WTC11 (cell line): ENCODE measurements at regions not wholly inside any gene's neighbourhood (a gene's known extent, or its start where the extent isn't known, plus 50 kb on each side); places are given as distances from the start of the nearest gene placed in this dataset.

ENCODE experiments used
- ETV6 ChIP-seq: sonication (generic); formaldehyde crosslinking; IDR thresholded peaks from 2 replicates; pipeline ENCODE4 v1.8.1; 2022; ENCODE audit warnings: mild to moderate bottlenecking, missing genetic modification reagents
- TF ChIP-seq, protein P1 (sequence below): fragments of 200-600 bp; IDR thresholded peaks from 2 replicates; pipeline ENCODE4 v1.8.0; 2022; ENCODE audit warnings: antibody characterized with exemption

DNA sequence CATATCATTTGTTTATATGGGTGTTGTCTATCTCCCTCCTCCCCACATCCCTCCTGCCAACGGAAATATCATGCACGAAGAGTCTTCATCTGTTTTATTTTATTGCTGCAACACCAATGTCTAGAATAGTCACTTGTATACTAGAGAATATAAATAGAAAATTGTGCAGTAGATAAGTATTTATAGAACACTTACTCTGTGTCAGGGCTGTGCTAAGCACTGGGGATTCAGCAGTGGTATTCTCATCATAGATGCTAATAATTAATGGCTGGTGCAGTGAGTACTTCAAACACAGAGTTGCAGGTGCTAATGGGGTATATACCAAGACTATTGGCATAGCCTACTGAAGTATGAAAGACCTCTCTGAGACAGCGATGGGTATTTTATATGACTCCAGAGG is 353.5 kb upstream of the CDH6 start:
- no peak for TF ChIP-seq ETV6
- TF ChIP-seq, protein P1, sequence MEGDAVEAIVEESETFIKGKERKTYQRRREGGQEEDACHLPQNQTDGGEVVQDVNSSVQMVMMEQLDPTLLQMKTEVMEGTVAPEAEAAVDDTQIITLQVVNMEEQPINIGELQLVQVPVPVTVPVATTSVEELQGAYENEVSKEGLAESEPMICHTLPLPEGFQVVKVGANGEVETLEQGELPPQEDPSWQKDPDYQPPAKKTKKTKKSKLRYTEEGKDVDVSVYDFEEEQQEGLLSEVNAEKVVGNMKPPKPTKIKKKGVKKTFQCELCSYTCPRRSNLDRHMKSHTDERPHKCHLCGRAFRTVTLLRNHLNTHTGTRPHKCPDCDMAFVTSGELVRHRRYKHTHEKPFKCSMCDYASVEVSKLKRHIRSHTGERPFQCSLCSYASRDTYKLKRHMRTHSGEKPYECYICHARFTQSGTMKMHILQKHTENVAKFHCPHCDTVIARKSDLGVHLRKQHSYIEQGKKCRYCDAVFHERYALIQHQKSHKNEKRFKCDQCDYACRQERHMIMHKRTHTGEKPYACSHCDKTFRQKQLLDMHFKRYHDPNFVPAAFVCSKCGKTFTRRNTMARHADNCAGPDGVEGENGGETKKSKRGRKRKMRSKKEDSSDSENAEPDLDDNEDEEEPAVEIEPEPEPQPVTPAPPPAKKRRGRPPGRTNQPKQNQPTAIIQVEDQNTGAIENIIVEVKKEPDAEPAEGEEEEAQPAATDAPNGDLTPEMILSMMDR: no peak
